ENCODE measurements at regions not wholly inside any gene's neighbourhood (a gene's known extent, or its start where the extent isn't known, plus 50 kb on each side); places are given as distances from the start of the nearest gene placed in this dataset.

GRCh38 chr7:35533902-35534301 is 161.0 kb downstream of the HERPUD2 start:
- Mint-ChIP-seq H3K27ac (no peak overlapping the region), H3K4me1 (no peaks in the 10 kb centered on the region), H3K27me3 (ENCODE audit: low read depth) (peaks cover 43% of the 10 kb centered on the region), H3K4me3 (no peak overlapping the region), H3K9me3 (no peaks in the 10 kb centered on the region), H3K36me3 (no peaks in the 10 kb centered on the region)
- no peak for TF ChIP-seq CTCF (IDR thresholded peaks at IDR 0.05; ENCODE audit: unreplicated experiment)
- no peak for DNase-seq (ENCODE audit: low spot score in 2 of 2, unreplicated experiment in 2 of 2)

DNA sequence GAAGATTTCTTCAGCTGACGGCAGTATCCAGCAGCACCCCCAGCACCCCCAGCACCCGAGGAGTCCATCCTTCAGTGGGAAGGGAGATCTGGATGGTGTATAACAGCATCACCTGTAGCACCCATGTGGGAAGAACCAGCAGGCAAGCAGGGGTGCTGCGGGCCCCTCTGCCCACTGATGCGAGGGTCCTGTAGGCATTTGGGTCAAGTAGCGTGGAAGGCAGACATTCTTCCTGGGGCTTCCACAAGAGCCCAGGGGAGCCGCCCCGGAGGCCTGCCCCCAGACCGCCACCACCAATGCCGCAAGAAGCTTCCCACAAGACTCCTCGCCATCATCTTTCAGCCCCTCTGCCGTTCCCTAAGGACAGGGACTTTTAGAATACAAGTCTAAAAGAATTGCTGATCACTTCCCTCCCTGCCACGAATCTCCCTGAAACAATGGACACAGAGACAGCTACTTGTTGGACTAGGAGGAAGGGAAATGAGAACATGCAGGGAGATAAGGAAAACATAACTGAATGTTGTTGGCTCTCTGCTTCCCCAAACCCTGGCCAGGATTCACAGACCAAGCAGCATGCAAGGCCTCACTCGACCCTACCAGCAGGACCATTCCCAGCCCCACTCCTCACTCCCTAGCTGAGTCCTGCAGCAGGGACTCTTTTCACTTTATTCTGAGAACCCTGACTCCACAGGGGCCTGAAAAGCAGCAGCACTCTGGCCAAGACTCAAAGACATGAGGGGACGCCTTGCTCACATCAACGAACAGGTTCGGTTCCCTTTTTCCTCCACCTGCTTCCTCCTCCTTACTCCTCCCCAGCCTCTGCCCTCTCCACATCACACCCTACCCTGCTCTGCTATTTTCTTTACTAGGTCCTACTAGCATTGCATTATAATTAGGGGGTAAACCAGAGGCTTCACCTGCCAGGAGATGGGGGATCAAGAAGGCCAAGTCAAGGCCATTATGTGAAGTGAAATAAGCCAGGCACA is 164.5 kb downstream of the HERPUD2 start:
- Mint-ChIP-seq H3K36me3 (no peaks in the 10 kb centered on the region), H3K27ac (no peak overlapping the region), H3K9me3 (no peaks in the 10 kb centered on the region), H3K4me3 (no peak overlapping the region), H3K4me1 (no peaks in the 10 kb centered on the region), H3K27me3 (ENCODE audit: low read depth) (peaks cover 32% of the 10 kb centered on the region)
- DNase-seq (ENCODE audit: low spot score in 2 of 2, unreplicated experiment in 2 of 2) = no peak
- TF ChIP-seq CTCF (IDR thresholded peaks at IDR 0.05; ENCODE audit: unreplicated experiment) = no peak

DNA sequence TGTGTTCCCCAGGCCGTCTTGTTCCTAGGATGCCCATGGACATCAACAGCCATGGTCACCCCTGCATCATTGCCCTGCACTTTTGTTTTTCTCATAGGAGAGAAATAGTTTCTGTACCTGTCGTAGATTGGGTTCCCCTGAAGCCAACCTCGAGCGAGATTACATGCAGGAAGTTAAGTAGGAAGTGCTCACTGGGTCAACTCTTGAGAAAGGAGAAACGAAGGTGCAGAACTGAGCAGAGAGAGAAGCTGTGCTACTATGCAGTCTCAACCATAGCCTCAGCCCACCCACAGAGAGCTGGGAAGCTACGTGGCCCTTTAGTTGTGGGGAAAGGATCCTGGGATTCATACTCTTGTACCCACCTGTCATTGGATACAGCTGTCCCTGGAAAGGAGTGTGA is 165.2 kb downstream of the HERPUD2 start:
- H3K36me3 Mint-ChIP-seq = no peaks in the 10 kb centered on the region
- no peak overlapping the region for H3K4me3 Mint-ChIP-seq
- no peak for DNase-seq (ENCODE audit: low spot score in 2 of 2, unreplicated experiment in 2 of 2)
- no peak for TF ChIP-seq CTCF (IDR thresholded peaks at IDR 0.05; ENCODE audit: unreplicated experiment)
- H3K27me3 Mint-ChIP-seq (ENCODE audit: low read depth) = peaks cover 31% of the 10 kb centered on the region
- H3K4me1 Mint-ChIP-seq = no peaks in the 10 kb centered on the region
- no peak overlapping the region for H3K27ac Mint-ChIP-seq
- H3K9me3 Mint-ChIP-seq = no peaks in the 10 kb centered on the region

DNA sequence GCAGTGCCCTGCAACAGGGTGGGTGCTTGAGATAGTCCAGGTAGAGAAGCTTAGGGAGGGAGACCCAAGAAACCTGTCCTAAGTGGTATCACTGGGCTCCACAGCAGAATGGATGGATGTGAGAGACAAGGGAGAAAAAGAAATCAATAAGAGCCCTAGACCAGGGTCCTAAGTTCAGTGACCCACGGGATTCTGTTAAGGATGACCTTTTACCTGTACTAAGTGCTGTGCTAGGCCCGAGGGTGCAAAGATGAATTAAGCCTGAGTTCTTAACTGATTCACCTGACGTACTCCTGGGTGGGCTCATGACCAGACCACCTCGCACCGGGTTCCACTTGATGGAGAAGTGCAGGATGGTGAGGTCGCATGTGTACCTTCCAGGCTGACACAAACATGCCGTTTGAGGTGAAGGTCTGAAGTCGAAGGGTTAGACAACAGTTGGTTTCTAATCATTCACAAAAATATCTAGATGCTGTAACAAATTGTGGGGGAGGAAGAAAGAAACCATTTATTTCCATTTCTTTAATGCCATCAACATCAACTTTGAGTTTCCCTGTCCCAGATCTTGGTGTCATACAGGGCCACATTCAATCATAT is 166.5 kb downstream of the HERPUD2 start:
- Mint-ChIP-seq H3K27ac (no peak overlapping the region), H3K4me1 (no peaks in the 10 kb centered on the region), H3K9me3 (no peaks in the 10 kb centered on the region), H3K36me3 (no peaks in the 10 kb centered on the region), H3K4me3 (no peak overlapping the region), H3K27me3 (ENCODE audit: low read depth) (peaks cover 35% of the 10 kb centered on the region)
- no peak for TF ChIP-seq CTCF (IDR thresholded peaks at IDR 0.05; ENCODE audit: unreplicated experiment)
- DNase-seq (ENCODE audit: low spot score in 2 of 2, unreplicated experiment in 2 of 2) = no peak

DNA sequence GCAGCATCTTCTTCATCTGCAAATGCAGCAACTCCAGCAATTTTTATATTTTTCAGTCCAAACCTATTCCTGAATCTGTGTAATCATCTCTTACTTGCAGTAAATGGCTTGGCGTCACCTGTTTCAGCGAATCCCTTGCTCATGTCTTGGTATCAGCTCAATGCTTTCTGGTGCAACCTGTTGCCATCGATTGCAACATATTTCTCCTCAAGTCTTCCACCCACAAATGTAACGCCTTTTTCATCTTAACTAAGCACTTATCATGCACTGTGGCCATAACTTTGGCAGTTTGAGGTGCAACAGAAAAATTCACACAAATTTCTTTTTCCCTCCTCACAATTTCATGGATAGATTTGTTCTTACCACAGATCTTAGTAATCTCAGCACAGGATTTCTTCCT is 168.3 kb downstream of the HERPUD2 start:
- peaks cover 37% of the 10 kb centered on the region for H3K27me3 Mint-ChIP-seq (ENCODE audit: low read depth)
- H3K36me3 Mint-ChIP-seq = no peaks in the 10 kb centered on the region
- no peaks in the 10 kb centered on the region for H3K4me1 Mint-ChIP-seq
- H3K27ac Mint-ChIP-seq = no peak overlapping the region
- no peak for TF ChIP-seq CTCF (IDR thresholded peaks at IDR 0.05; ENCODE audit: unreplicated experiment)
- no peak for DNase-seq (ENCODE audit: low spot score in 2 of 2, unreplicated experiment in 2 of 2)
- H3K4me3 Mint-ChIP-seq = no peak overlapping the region
- no peaks in the 10 kb centered on the region for H3K9me3 Mint-ChIP-seq

Data from mesothelial cell of epicardium (in vitro differentiated cells).